Brain microvascular endothelial cell (primary cell): ENCODE measurements at regions not wholly inside any gene's neighbourhood (a gene's known extent, or its start where the extent isn't known, plus 50 kb on each side); places are given as distances from the start of the nearest gene placed in this dataset.

Experiments used
- DNase-seq: peaks from one replicate; pipeline ENCODE4 v3.0.0-alpha.2; 2020
- H3K27ac ChIP-seq: fragments of 250-450 bp; sonication (Bioruptor Pico); 2 replicates; pipeline ENCODE4 v1.5.1; 2020; ENCODE audit warnings: mild to moderate bottlenecking, moderate library complexity
- H3K27me3 ChIP-seq: fragments of 250-450 bp; sonication (Bioruptor Pico); replicated peaks from 2 replicates; pipeline ENCODE4 v1.5.1; 2020; ENCODE audit warnings: mild to moderate bottlenecking
- H3K36me3 ChIP-seq: fragments of 250-450 bp; sonication (Bioruptor Pico); replicated peaks from 2 replicates; pipeline ENCODE4 v1.5.1; 2020; ENCODE audit warnings: mild to moderate bottlenecking
- H3K4me3 ChIP-seq: 2 replicates; pipeline ENCODE4 v1.5.1; 2011; ENCODE audit warnings: low read depth, mild to moderate bottlenecking, control low read depth, low read length, moderate library complexity
- in situ Hi-C: cut with HindIII; loops from 2 replicates; pipeline ENCODE4 v1.10.0; 2017; ENCODE audit warnings: low sequenced_read_pairs, low pct_ligation_motif_present
- TF ChIP-seq, protein P1 (sequence below): IDR thresholded peaks from 2 replicates; pipeline ENCODE4 v1.5.1; 2011; ENCODE audit warnings: low read depth, mild to moderate bottlenecking, moderate library complexity, low read length, control low read depth, inconsistent platforms; ENCODE audit errors: missing control alignments

DNA sequence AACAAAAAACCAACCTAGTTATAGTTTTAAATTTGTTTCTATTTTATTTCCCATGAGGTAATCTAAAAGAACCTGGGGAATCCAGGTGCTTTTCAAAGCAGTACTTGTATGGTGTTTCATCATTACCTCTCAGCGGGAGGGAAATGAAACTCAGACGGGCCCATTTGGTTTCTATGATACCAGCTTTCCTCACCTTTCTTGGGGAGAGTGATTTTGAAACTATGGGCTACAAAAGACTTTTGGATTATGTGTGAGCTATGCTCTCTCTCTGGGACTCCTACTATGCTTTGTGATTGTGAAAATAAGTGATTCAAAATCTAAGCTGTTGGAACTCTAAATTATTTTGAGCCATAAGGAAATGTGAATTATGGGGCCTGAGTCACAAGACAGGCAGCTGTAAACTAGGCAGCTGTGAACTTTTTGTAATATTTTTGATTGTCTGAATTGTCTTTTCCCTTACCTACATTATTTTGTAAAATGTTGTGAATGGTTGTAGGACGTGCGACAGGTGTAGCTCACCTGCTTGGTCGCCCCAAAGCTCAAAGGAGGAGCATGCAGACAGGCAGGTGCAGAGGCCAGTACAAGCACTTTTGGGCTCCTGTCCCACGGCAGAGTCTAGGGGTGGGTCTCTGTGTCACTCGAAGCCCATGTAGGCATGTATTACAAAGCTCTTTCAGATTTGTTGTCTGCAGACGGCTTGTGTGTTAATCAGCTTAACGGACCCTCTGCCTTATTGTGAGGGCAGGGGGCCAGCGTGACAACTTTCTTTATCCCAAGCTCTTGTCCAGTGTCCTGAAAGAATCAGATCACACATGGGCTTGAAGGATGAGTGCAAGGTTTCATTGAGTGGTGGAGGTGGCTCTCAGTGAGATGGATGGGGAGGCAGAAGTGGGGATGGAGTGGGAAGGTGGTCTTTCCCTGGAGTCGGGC is 64.8 kb upstream of the BACH1 start:
- Histone ChIP-seq H3K36me3 (no peaks in the 10 kb centered on the region), H3K27me3 (no peaks in the 10 kb centered on the region), H3K27ac (no peak overlapping the region), H3K4me3 (no peak overlapping the region)
- DNase-seq: no peak
- in situ Hi-C loops: no loop called here
- TF ChIP-seq, protein P1, sequence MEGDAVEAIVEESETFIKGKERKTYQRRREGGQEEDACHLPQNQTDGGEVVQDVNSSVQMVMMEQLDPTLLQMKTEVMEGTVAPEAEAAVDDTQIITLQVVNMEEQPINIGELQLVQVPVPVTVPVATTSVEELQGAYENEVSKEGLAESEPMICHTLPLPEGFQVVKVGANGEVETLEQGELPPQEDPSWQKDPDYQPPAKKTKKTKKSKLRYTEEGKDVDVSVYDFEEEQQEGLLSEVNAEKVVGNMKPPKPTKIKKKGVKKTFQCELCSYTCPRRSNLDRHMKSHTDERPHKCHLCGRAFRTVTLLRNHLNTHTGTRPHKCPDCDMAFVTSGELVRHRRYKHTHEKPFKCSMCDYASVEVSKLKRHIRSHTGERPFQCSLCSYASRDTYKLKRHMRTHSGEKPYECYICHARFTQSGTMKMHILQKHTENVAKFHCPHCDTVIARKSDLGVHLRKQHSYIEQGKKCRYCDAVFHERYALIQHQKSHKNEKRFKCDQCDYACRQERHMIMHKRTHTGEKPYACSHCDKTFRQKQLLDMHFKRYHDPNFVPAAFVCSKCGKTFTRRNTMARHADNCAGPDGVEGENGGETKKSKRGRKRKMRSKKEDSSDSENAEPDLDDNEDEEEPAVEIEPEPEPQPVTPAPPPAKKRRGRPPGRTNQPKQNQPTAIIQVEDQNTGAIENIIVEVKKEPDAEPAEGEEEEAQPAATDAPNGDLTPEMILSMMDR: no peak

DNA sequence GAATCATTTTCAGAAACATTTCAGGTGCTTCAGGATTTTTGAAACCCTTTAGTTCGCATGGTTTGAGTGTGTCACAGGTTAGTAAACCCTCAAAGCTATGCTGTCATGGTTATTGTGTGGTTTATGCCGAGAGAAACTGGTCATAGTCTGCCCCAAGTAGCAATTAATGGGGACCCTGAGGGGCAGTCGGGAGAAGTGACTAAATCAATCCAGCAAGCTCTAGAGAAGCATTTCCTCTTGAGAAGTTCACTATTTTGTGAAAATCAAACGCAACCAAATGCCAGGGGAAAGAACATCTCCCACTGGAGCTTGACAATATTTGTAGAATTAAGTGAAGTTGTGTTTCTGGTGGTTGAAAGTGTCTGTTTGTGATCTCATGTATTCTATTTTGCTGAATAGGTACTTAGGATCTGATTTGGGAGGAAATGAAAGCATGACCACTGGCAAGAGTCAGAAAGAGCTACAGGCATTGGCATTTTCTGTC is 63.0 kb upstream of the BACH1 start:
- no peak overlapping the region for H3K4me3 ChIP-seq
- H3K27me3 ChIP-seq: no peaks in the 10 kb centered on the region
- no peak for DNase-seq
- H3K36me3 ChIP-seq: no peaks in the 10 kb centered on the region
- TF ChIP-seq, protein P1: no peak
- in situ Hi-C loops: no loop called here
- no peak overlapping the region for H3K27ac ChIP-seq

DNA sequence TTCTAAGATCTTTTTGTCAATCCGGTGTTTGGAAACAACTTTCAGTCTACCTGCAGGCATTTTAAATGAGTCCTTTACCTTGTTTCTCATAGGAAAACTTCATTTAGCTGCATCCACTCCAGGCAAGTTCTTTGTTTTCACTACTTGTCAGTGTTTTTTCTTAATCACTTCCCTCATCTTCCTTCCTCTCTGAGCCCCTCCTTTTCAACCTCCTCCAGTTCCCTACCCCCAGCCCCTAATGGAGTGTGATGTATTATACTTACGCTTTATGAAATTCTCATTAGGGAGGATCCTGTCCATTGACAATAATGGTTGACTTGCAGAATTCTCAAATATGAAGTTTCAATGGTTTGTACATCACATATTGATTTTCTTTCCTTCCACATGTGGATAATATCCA is 62.5 kb upstream of the BACH1 start:
- no peaks in the 10 kb centered on the region for H3K36me3 ChIP-seq
- no peak overlapping the region for H3K27ac ChIP-seq
- in situ Hi-C loops: no loop called here
- H3K4me3 ChIP-seq: no peak overlapping the region
- H3K27me3 ChIP-seq: no peaks in the 10 kb centered on the region
- TF ChIP-seq, protein P1: no peak
- no peak for DNase-seq

DNA sequence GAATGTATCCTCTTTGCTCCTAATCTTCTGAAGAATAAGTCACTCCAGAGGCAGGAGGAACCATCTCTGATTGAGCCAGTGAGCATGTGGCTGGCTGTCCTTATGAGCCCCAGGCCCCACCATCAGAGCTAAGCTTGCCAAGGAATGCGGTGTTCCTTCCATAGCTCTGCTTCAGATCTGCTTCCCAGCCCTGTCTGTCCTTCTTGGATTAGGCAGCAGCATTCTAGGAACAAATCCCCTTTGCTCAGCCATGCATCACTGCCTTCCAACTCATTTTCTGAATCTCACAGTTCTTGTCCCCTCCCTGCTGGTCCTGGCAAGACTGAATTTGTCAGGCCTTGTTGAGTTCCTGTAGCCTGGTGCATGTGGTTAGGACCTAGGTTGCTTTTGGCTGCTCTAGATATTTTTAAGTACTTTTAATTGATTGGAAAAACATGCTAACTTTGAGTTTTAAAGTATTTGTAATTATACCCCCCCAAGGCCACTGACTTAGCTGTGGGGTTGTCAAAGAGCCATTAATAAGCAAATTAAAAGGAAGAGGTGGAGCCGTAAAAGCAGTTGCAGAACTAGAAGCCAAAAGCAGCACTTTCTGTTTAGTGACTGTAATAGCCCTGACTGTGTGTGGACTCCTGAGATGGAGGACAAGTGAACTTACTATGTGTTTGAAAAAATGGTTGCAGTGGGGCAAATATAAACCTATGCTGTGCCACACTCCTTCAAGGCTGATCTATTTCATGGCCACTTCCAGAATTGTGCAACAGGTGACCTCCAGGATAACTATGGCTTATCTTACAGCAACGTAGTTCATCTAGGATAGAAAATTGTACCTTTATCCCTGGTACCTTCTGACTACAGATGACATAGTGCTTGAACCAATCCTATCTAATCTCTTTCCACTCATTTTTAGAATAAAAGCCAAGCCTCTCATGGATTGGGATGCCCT is 61.3 kb upstream of the BACH1 start:
- H3K27ac ChIP-seq: peak overlapping the region; percentile 27
- H3K27me3 ChIP-seq: no peaks in the 10 kb centered on the region
- no peak for DNase-seq
- in situ Hi-C loops: no loop called here
- no peak overlapping the region for H3K4me3 ChIP-seq
- no peaks in the 10 kb centered on the region for H3K36me3 ChIP-seq
- TF ChIP-seq, protein P1: no peak

DNA sequence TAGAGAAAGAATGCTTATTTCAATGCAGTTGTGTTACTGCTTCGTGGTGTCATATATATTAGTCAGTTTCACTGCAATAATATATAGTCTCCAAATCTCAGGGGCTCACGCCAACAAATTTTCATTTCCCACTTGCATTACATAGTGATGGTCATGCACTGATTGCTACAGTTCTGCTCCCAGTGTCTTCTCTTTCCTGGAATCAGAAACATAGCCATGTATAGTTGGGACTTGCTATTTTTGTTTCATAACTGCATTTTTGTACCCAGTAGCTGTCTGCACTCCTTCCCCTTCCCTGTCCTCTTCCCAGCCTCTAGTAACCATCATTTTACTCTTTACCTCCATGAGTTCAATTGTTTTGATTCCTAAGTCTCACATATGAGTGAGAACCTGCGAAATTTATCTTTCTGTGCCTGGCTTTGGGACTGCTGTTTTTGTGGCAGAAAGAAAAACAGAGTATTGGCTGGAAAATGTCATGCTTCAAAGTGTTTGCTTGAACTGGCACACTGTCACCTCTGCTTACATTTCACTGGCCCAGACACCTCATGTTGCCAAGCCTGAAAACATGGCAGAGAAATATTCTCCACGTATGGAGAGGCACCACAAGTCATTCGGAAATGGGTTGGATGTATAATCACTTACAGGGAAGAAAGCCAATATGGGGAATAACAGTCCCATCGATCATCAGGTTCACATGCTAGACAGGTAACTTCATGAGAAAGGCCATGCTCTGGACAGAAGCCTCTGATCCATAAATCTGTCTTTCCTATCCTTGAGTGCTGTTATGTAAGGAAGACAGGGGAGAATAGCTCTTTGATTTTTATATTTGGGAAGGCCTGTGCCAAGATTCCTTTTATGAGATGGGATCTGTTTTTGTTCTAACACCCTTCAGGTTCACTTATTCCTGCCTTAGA is 60.4 kb upstream of the BACH1 start:
- DNase-seq: peak; percentile 41
- Histone ChIP-seq H3K36me3 (no peaks in the 10 kb centered on the region), H3K27ac (peak overlapping the region; percentile 56), H3K4me3 (no peak overlapping the region), H3K27me3 (no peaks in the 10 kb centered on the region)
- in situ Hi-C loops: no loop called here
- TF ChIP-seq, protein P1: no peak
